Left renal cortex interstitium (tissue), 4 donors: ENCODE measurements at regions not wholly inside any gene's neighbourhood (a gene's known extent, or its start where the extent isn't known, plus 50 kb on each side); places are given as distances from the start of the nearest gene placed in this dataset.
A peak's percentile ranks its signal among the peaks of the same experiment; 100 is the strongest.
"Not testable (repeated sequence)": the region's sequence is repeated elsewhere in the genome, so short reads cannot be mapped to it uniquely, and the experiment has no call there.

Source experiments
- DNase-seq, 4 donors: peaks; one replicate each; pipeline ENCODE4 v3.0.0-alpha.2; 2013; ENCODE audit warnings: low read depth in 4 of 4, low spot score in 2 of 4, missing footprints in 1 of 4

GRCh38 chr2:49687918-49688317, 533.6 kb upstream of the FSHR start:
- DNase-seq: no peak

GRCh38 chr2:49686897-49687442, 532.7 kb upstream of the FSHR start:
- no peak for DNase-seq

- no peak for DNase-seq
Observed at GRCh38 chr2:49686291-49686690, 532.0 kb upstream of the FSHR start.

GRCh38 chr2:49677227-49677626, 522.9 kb upstream of the FSHR start:
- DNase-seq: no peak

- DNase-seq: no peak
Observed at GRCh38 chr2:49664827-49665226, 510.5 kb upstream of the FSHR start.

- no peak for DNase-seq
Observed at GRCh38 chr2:49661809-49662208, 507.5 kb upstream of the FSHR start.

- no peak for DNase-seq
Observed at GRCh38 chr2:49656853-49657252, 502.5 kb upstream of the FSHR start.

GRCh38 chr2:49643149-49643548, 488.8 kb upstream of the FSHR start:
- no peak for DNase-seq

GRCh38 chr2:49640630-49641029, 486.3 kb upstream of the FSHR start:
- no peak for DNase-seq

GRCh38 chr2:49621016-49621415, 466.7 kb upstream of the FSHR start:
- no peak for DNase-seq

- DNase-seq: no peak
Observed at GRCh38 chr2:49619804-49620203, 465.5 kb upstream of the FSHR start.

GRCh38 chr2:49618491-49618890, 464.2 kb upstream of the FSHR start:
- DNase-seq: no peak

GRCh38 chr2:49616800-49617199, 462.5 kb upstream of the FSHR start:
- peak in 2 of 4 donors; percentile 3 to 28 for DNase-seq

GRCh38 chr2:49611796-49612195, 457.5 kb upstream of the FSHR start:
- DNase-seq: not testable (repeated sequence)

GRCh38 chr2:49600524-49600923, 446.2 kb upstream of the FSHR start:
- DNase-seq: no peak

GRCh38 chr2:49598231-49598630, 443.9 kb upstream of the FSHR start:
- no peak for DNase-seq

- DNase-seq: no peak
Observed at GRCh38 chr2:49585921-49586320, 431.6 kb upstream of the FSHR start.

GRCh38 chr2:49582946-49583345, 428.6 kb upstream of the FSHR start:
- DNase-seq: no peak

GRCh38 chr2:49577041-49577440, 422.7 kb upstream of the FSHR start:
- no peak for DNase-seq

- no peak for DNase-seq
Observed at GRCh38 chr2:49569176-49569575, 414.9 kb upstream of the FSHR start.

- DNase-seq: no peak
Observed at GRCh38 chr2:49567811-49568600, 413.7 kb upstream of the FSHR start.

- DNase-seq: no peak
Observed at GRCh38 chr2:49567021-49567420, 412.7 kb upstream of the FSHR start.

GRCh38 chr2:49553658-49554057, 399.3 kb upstream of the FSHR start:
- DNase-seq: no peak
